ENCODE measurements at regions not wholly inside any gene's neighbourhood (a gene's known extent, or its start where the extent isn't known, plus 50 kb on each side); places are given as distances from the start of the nearest gene placed in this dataset.
"Not testable (repeated sequence)": the region's sequence is repeated elsewhere in the genome, so short reads cannot be mapped to it uniquely, and the experiment has no call there.

DNA sequence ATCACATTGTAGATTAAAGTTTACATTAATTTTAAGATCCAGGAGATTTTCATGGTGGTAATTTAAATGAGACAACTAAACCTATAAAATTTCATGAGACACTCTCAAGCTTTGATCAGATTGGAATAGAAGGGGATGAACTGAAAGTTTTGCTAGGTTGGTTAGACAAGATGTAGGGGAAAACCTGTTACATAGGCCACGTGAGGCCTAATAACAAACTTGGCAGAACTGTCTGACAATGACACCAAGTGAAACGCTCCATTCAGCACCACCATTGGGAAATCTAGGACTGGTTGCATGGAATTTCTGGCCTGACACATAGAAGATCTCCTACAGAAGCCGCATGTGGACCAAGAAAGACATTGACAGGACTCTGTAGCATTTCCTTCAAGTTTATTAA lies 87.8 kb upstream of the SLC39A10 start:
- no peak for TF ChIP-seq POLR2AphosphoS5 (IDR thresholded peaks at IDR 0.05; ENCODE audit: low read depth, low read length)
- TF ChIP-seq POLR2A (IDR thresholded peaks at IDR 0.05; ENCODE audit: low read depth, low read length), result no peak
- TF ChIP-seq TAF1 (IDR thresholded peaks at IDR 0.05; ENCODE audit: borderline replicate concordance, low read depth, low read length), result no peak
- no peak for FAIRE-seq
- no peak for DNase-seq (ENCODE audit: insufficient read length)

DNA sequence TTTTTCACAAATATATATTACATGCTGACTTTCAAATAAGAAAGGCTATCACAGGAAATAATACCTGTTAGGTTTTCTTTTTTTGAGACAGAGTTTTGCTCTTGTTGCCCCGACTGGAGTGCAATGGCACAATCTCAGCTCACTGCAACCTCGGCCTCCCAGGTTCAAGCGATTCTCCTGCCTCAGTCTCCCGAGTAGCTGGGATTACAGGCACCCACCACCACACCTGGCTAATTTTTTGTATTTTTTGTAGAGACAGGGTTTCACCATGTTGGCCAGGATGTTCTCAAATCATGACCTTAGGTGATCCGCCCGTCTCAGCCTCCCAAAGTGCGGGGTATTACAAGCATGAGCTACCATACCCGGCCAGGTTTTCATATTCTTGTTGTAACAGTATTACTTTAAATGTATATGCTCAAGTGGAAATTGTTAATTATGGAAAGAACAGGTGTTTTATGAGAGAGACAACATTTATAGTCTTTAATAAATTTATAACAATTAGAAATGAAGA lies 92.3 kb upstream of the SLC39A10 start:
- not testable (repeated sequence) for DNase-seq (ENCODE audit: insufficient read length); FAIRE-seq

DNA sequence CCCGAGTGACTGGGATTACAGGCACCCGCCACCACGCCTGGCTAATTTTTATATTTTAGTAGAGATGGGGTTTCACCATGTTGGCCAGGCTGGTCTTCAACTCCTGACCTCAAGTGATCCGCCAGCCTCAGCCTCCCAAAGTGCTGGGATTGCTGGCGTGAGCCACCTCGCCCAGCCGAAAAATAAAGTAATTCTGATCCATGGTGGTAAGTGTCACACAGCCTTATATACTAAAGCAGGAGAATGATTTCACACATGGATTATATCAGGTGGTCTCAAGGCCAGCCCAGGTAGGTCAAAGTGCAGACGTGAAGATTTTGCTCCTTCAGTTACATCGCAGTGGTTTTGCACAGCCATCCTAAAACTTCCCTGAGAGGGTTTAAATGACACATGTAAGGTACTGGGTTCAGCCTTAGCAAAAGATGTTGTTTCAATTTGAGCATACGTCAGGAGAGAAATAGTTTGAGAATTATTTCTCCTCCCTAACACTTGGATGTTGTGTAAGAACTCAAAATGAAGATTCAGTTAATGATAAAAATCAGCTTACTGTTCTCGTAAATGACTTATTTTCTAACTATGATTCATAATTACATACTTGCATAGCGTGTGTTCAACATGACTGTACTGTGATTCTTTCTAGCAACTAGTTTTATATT lies 93.0 kb upstream of the SLC39A10 start:
- DNase-seq (ENCODE audit: insufficient read length) (no peak), FAIRE-seq (no peak)
- TF ChIP-seq POLR2AphosphoS5 (IDR thresholded peaks at IDR 0.05; ENCODE audit: low read depth, low read length), result no peak
- TF ChIP-seq POLR2A (IDR thresholded peaks at IDR 0.05; ENCODE audit: low read depth, low read length), result no peak
- TF ChIP-seq TAF1 (IDR thresholded peaks at IDR 0.05; ENCODE audit: borderline replicate concordance, low read depth, low read length), result no peak

DNA sequence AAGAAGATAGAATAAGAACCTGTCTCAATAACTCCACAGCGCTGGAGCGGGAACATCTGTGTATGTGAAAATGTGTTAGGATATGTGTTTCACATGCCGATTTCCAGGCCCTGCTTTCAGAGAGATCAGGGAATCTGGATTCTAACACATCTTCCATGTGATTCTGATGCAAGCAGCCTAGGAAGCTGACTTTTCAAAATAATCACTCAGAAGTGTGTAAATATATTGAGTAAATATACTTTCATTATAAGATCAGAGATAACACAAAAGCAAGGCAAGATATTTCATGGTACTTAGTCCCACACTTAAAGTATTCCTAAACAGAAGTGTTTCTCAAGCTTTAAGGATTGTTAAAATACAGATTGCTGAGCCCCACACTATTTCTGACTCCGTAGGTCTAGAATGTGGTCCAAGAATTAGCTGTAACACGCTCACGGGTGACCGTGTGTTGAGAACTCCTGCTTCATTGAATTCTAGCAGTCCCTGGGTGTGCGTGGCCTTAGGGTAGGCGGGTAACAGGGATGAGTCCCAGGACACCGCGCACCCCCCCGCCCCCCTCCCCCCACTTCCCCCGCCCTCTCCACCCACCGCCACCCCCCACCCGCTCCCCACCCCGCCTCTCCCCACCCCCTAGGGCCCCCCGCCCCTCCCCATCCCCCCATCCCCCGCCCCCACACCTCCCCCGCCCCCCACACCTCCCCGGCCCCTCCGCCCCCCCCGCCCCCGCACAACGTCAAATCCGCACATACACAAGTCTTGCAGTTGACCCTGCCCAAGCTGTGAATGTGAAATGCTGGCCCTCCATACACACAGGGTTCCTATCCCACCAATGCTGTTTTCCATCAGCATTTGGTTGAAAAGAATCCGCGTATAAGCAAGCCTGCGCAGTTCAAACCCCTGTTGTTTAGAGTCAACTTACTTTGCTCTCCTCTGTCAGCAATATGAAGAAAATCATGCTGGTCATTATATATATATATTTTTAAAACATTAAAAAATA lies 94.2 kb upstream of the SLC39A10 start:
- FAIRE-seq, result peak; percentile 40

DNA sequence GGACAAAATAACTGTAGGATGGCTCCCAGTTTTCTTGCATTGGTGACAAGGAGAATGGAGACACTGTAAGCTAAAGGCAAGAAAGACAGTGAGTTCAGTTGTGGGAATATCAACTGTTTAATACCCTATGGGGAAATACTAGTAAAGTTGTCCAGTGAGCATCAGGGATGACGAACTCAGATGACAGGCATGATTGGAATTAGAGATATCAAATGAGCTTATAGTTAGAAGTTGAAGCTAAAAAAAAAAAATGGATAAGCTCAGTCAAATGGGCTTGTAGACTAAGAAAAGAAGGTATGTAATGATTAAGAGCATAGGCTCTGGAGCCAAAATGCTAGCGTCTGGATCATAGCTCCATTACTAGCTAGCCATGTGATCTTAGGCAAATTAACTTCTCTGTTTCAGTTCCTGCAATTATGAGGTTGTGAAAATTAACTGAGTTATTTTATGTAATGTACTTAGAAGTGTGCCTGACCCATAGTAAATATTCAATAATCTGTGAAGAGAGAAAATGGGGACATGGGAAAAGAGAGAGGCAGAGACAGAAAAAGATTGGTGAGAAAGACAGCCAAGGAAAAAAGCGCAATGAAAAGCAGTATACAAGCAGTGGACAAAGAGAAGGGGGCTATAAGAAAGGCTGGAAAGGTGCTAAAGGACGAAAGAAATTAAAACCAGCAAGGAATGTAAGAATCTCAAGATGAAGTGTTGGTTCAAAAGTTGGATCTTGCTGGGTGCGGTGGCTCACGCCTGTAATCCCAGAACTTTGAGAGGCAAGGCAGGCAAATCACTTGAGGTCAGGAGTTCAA lies 95.7 kb upstream of the SLC39A10 start:
- TF ChIP-seq POLR2AphosphoS5 (IDR thresholded peaks at IDR 0.05; ENCODE audit: low read depth, low read length), result no peak
- TF ChIP-seq TAF1 (IDR thresholded peaks at IDR 0.05; ENCODE audit: borderline replicate concordance, low read depth, low read length), result no peak
- no peak for TF ChIP-seq POLR2A (IDR thresholded peaks at IDR 0.05; ENCODE audit: low read depth, low read length)
- DNase-seq (ENCODE audit: insufficient read length) (no peak), FAIRE-seq (peak; percentile 86)

More for the DNA sequence above, 94.2 kb upstream of the SLC39A10 start:
- DNase-seq (ENCODE audit: insufficient read length), result no peak
- TF ChIP-seq POLR2AphosphoS5 (IDR thresholded peaks at IDR 0.05; ENCODE audit: low read depth, low read length) (no peak), POLR2A (IDR thresholded peaks at IDR 0.05; ENCODE audit: low read depth, low read length) (no peak; the same call in 1 of the 2 replicates)

DNA sequence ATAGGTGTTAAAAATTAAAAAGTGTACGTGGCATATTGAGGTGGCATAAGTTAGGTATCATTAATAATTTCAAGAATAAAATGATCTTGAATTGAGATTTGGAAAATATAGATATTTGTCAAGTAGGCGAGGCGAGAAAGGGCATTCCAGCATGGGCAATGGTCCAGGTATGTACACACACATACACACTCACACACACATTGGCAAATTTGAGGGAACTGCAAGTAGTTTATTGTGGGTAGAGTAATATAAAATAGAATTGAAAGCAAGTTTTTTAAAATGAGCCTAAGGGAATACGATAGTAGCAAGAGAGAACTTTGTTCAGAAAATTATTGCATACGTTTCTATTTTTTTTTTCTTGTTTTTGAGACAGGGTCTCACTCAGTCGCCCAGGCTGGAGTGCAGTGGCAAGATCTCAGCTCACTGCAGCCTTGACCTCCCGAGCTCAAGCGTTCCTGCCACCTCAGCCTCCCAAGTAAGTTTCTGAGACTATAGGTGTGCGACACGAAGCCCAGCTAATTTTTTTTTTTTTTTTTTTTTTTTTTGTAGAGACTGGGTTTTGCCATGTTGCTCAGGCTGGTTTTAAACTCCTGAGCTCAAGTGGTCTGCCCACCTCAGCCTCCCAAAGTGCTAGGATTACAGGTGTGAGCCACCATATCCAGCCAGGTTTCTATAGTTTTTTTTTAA lies 96.7 kb upstream of the SLC39A10 start:
- FAIRE-seq, result peak; percentile 30
- TF ChIP-seq TAF1 (IDR thresholded peaks at IDR 0.05; ENCODE audit: borderline replicate concordance, low read depth, low read length) (no peak), POLR2AphosphoS5 (IDR thresholded peaks at IDR 0.05; ENCODE audit: low read depth, low read length) (no peak), POLR2A (IDR thresholded peaks at IDR 0.05; ENCODE audit: low read depth, low read length) (no peak)

DNA sequence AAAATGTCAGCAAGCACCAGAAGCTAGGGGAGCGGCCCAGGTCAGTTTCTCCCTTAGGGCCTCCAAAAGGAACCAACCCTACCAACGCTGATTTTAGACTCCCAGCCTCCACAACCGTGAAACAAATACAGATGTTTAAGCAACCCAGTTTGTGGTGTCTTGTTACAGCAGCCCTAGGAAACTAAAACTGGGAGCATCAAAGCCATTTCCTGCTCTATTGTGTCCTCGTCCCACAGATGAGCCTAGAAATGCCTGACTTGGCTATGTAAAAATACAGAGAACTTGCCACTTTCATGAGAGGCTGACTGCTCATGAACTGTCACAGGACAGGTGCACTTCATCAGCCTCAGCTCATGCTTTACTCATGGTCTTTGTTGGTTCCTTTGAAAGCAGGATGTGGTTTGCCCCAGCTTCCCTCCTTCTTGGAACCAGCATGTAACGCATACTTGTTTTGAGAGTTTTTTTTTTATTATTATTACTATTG lies 97.6 kb upstream of the SLC39A10 start:
- DNase-seq (ENCODE audit: insufficient read length), result peak; percentile 27
- TF ChIP-seq TAF1 (IDR thresholded peaks at IDR 0.05; ENCODE audit: borderline replicate concordance, low read depth, low read length), result no peak
- TF ChIP-seq POLR2AphosphoS5 (IDR thresholded peaks at IDR 0.05; ENCODE audit: low read depth, low read length), result 0 out of 2 replicates have a peak, but pooled peaks have one; percentile 29
- FAIRE-seq, result peak; percentile 95

More for the DNA sequence above, 96.7 kb upstream of the SLC39A10 start:
- no peak for DNase-seq (ENCODE audit: insufficient read length)

DNA sequence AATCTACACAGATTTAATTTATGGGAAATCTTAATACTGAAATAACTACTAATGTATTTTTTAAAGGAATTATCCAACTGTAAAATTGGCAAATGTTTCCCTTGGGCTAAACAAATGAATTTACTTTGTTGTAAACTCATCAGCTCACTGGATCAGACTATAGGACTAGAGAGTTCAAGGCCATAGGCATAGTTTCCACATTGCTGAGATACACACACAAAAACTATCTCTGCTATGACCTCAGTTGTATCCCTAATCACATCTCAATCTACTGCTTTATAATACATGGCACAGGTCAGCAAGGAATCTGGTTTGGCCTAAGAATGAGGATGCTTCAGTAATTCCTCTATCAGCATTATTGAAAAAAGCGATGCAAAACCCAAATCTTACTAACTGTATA lies 101.1 kb upstream of the SLC39A10 start:
- FAIRE-seq, result no peak
- no peak for TF ChIP-seq POLR2A (IDR thresholded peaks at IDR 0.05; ENCODE audit: low read depth, low read length)
- no peak for TF ChIP-seq TAF1 (IDR thresholded peaks at IDR 0.05; ENCODE audit: borderline replicate concordance, low read depth, low read length)
- TF ChIP-seq POLR2AphosphoS5 (IDR thresholded peaks at IDR 0.05; ENCODE audit: low read depth, low read length), result no peak

DNA sequence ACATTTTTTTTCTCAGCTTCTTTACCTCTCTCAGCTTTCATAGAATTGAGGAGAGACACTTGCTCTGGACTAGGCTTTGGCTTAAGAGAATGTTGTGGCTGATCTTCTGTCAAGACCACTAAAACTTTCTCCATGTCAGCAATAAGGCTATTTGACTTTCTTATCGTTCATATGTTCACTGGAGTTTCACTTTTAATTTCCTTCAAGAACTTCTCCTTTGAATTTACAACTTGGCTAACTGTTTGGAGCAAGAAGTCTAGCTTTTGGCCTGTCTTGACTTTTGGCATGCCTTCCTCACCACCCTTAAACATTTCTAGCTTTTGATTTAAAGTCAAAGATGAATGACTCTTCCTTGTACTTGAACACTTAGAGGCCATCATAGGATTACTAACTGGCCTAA lies 104.4 kb upstream of the SLC39A10 start:
- DNase-seq (ENCODE audit: insufficient read length), result no peak
- TF ChIP-seq POLR2AphosphoS5 (IDR thresholded peaks at IDR 0.05; ENCODE audit: low read depth, low read length) (no peak), POLR2A (IDR thresholded peaks at IDR 0.05; ENCODE audit: low read depth, low read length) (no peak), TAF1 (IDR thresholded peaks at IDR 0.05; ENCODE audit: borderline replicate concordance, low read depth, low read length) (no peak)
- FAIRE-seq, result no peak

More for the DNA sequence above, 101.1 kb upstream of the SLC39A10 start:
- DNase-seq (ENCODE audit: insufficient read length), result no peak

DNA sequence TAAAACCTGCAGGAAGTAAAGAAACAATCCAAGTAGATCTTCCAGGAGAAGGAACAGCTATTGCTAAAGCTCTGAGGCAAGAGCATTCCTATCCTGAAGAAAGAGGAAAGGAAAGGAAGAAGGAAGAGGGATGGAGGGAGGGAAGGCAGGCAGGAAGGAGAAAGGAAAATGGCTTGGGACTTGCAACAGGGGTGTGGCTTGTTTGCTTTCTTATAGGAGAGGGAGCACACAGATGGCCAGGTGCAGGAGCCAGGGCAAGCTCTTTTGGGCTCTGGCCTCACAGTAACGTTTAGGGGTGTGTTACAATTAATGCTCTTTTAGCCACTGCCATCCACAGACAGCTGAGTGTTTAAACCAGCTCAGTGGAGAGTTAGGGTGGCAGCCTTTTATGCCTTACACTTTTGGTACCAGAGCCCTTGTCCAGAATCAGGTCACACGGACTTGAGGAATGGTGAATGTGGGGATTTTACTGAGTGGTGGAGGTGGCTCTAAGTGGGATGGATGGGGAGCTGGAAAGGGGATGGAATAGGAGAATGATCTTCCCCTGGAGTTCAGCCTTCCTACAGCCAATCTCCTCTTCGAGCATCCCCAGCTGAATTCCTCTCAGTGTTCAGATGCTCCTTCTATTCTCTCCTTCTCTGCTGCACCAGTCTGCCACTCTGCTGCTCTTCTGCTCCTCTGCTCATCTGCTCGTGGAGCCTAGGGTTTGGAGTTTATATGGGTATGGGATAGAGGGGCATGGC lies 108.7 kb upstream of the SLC39A10 start:
- no peak for FAIRE-seq
- TF ChIP-seq POLR2AphosphoS5 (IDR thresholded peaks at IDR 0.05; ENCODE audit: low read depth, low read length) (no peak), TAF1 (IDR thresholded peaks at IDR 0.05; ENCODE audit: borderline replicate concordance, low read depth, low read length) (no peak), POLR2A (IDR thresholded peaks at IDR 0.05; ENCODE audit: low read depth, low read length) (no peak)

DNA sequence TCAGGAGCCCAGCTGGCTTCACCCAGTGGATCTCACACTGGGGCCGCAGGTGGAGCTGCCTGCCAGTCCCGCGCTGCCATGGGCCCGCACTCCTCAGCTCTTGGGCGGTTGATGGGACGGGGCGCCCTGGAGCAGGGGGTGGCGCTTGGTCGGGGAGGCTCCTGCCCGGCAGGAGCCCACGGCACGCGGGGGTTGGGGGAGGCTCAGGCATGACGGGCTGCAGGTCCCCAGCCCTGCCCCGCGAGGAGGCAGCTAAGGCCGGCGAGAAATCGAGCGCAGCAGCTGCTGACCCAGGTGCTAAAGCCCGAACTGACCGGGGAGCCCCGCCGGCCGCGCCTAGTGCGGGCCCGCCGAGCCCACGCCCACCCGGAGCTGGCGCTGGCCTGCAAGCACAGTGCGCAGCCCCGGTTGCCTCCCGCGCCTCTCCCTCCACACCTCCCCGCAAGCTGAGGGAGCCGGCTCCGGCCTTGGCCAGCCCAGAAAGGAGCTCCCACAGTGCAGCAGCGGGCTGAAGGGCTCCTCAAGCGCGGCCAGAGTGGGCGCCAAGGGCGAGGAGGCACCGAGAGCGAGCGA lies 109.7 kb upstream of the SLC39A10 start:
- not testable (repeated sequence) for FAIRE-seq; DNase-seq (ENCODE audit: insufficient read length)

More for the DNA sequence above, 108.7 kb upstream of the SLC39A10 start:
- DNase-seq (ENCODE audit: insufficient read length), result no peak

Data from GM12892 (cell line).